CD4-positive, alpha-beta T cell (primary cell): ENCODE measurements at regions not wholly inside any gene's neighbourhood (a gene's known extent, or its start where the extent isn't known, plus 50 kb on each side); places are given as distances from the start of the nearest gene placed in this dataset.

Source experiments
- ATAC-seq: fragments of 200-7000 bp; cut with Tn5 transposase; one replicate; pipeline ENCODE4 v1.10.0; 2022; ENCODE audit warnings: mild to moderate bottlenecking; ENCODE audit not compliant: poor library complexity
- CTCF ChIA-PET: fragments of 350-600 bp; sonication (Branson Sonifier 250); formaldehyde crosslinking; loops from one replicate; lab custom pipeline; 2021; ENCODE audit warnings: antibody characterized with exemption, inconsistent platforms; lab: Charles Lee
- POLR2A ChIA-PET: fragments of 350-600 bp; sonication (Branson Sonifier 250); formaldehyde crosslinking; loops from one replicate; lab custom pipeline; 2021; ENCODE audit warnings: antibody characterized with exemption, inconsistent platforms; lab: Charles Lee
- DNase-seq, 14 experiments: peaks; one replicate each; pipeline ENCODE4 v3.0.0-alpha.2; 2013 to 2020; ENCODE audit warnings: mixed read lengths in 2 of 14
- H3K27ac ChIP-seq, 2 donors: one replicate each; pipeline versions ENCODE4 v1.5.1 to v1.7.0; 2013; ENCODE audit warnings: low read length in 2 of 2, low read depth in 1 of 2, mild to moderate bottlenecking in 1 of 2
- H3K27me3 ChIP-seq, 2 experiments: 1 replicate in 1 of 2; 2 replicates in 1 of 2; pipeline versions ENCODE4 v1.6.1 to v1.7.0; 2013; ENCODE audit warnings: low read length in 2 of 2, control low read depth in 1 of 2, mild to moderate bottlenecking in 1 of 2, moderate library complexity in 1 of 2; ENCODE audit not compliant: insufficient read depth in 2 of 2, control insufficient read depth in 1 of 2
- H3K36me3 ChIP-seq: one replicate; pipeline ENCODE4 v1.6.1; 2013; ENCODE audit warnings: low read length, control low read depth; ENCODE audit not compliant: insufficient read depth
- H3K4me1 ChIP-seq: one replicate; pipeline ENCODE4 v1.6.1; 2013; ENCODE audit warnings: low read length, control low read depth; ENCODE audit not compliant: insufficient read depth
- H3K4me3 ChIP-seq: one replicate; pipeline ENCODE4 v1.5.1; 2013; ENCODE audit warnings: mild to moderate bottlenecking, low read length, moderate library complexity
- H3K9me3 ChIP-seq, 2 experiments: 1 replicate in 1 of 2; 2 replicates in 1 of 2; pipeline versions ENCODE4 v1.6.1 to v1.7.0; 2013; ENCODE audit warnings: low read length in 2 of 2, mild to moderate bottlenecking in 2 of 2, control low read depth in 1 of 2, moderate library complexity in 1 of 2; ENCODE audit not compliant: control insufficient read depth in 1 of 2, insufficient read depth in 1 of 2
- H3K27ac Mint-ChIP-seq: one replicate; pipeline ENCODE4 v1.8.0; 2020; ENCODE audit warnings: mixed read lengths
- H3K27me3 Mint-ChIP-seq: one replicate; pipeline ENCODE4 v1.8.0; 2021; ENCODE audit warnings: mixed read lengths
- H3K36me3 Mint-ChIP-seq: one replicate; pipeline ENCODE4 v1.8.0; 2021; ENCODE audit warnings: low read depth, mixed read lengths
- H3K4me1 Mint-ChIP-seq: one replicate; pipeline ENCODE4 v1.8.0; 2021; ENCODE audit warnings: low read depth, mixed read lengths
- H3K4me3 Mint-ChIP-seq: one replicate; pipeline ENCODE4 v1.8.0; 2020; ENCODE audit warnings: mild to moderate bottlenecking, mixed read lengths
- H3K9me3 Mint-ChIP-seq: one replicate; pipeline ENCODE4 v1.8.0; 2020; ENCODE audit warnings: mixed read lengths
- CTCF ChIP-seq: fragments of 200-600 bp; IDR thresholded peaks from one replicate; pipeline ENCODE4 v1.8.0; 2022; ENCODE audit warnings: antibody characterized with exemption, mild to moderate bottlenecking
- intact Hi-C, 2 experiments: fragments of 100-400 bp; cut with DNase I in 1 of 2; cut with micrococcal nuclease in 1 of 2; formaldehyde crosslinking; loops; one replicate each; pipeline versions ENCODE4 v1.15.1 to v1.9.0; 2023 to 2025; cut with DNase I, micrococcal nuclease

GRCh38 chrX:112521676-112522075 lies 158.1 kb downstream of the LHFPL1 start:
- DNase-seq (no peak), ATAC-seq (no peak)
- no peaks in the 10 kb centered on the region for H3K27me3 ChIP-seq
- no peak overlapping the region for H3K27ac Mint-ChIP-seq
- no peak overlapping the region for H3K27ac ChIP-seq
- no peaks in the 10 kb centered on the region for H3K4me1 Mint-ChIP-seq
- intact Hi-C loops: no loop called here
- TF ChIP-seq CTCF: no peak
- no peaks in the 10 kb centered on the region for H3K9me3 ChIP-seq
- ChIA-PET POLR2A (no interaction called here), CTCF (no interaction called here)
- H3K27me3 Mint-ChIP-seq: no peaks in the 10 kb centered on the region
- no peaks in the 10 kb centered on the region for H3K36me3 Mint-ChIP-seq
- H3K4me3 ChIP-seq: no peak overlapping the region
- no peak overlapping the region for H3K4me3 Mint-ChIP-seq
- no peaks in the 10 kb centered on the region for H3K36me3 ChIP-seq
- H3K9me3 Mint-ChIP-seq: no peaks in the 10 kb centered on the region
- no peaks in the 10 kb centered on the region for H3K4me1 ChIP-seq

DNA sequence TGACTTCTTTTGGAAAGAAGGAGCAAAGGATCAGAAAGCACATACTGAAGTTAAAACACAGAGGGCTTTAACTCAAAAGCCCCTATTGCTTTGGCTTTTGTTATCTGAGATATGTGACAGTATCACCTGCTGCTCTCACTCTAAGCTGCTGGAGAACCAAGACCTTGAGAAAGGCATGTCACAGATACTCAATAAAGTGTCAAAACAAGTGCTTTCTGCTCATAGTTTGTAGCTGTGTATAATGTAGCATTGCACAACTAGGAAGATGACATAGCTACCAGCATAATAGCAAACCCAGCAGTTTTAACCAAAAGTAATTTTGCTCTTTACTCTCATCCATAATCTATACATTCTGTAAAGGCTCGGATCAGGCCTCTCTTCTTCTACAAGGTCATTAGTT lies 159.6 kb downstream of the LHFPL1 start:
- DNase-seq (no peak), ATAC-seq (no peak)
- Histone ChIP-seq H3K4me1 (no peaks in the 10 kb centered on the region), H3K27me3 (no peaks in the 10 kb centered on the region), H3K36me3 (no peaks in the 10 kb centered on the region), H3K4me3 (no peak overlapping the region), H3K27ac (no peak overlapping the region), H3K9me3 (no peaks in the 10 kb centered on the region)
- Mint-ChIP-seq H3K27ac (no peak overlapping the region), H3K4me1 (no peaks in the 10 kb centered on the region), H3K27me3 (no peaks in the 10 kb centered on the region), H3K36me3 (no peaks in the 10 kb centered on the region), H3K9me3 (peaks cover under 1% of the 10 kb centered on the region), H3K4me3 (no peak overlapping the region)
- TF ChIP-seq CTCF: no peak
- intact Hi-C loops: no loop called here
- ChIA-PET CTCF (interaction anchor here (1.2 kb wide), 1 partner anchor 30 kb away, joined by 3 read pairs; no protein-coding TSS in a partner anchor), POLR2A (no interaction called here)

GRCh38 chrX:112513154-112513553 lies 166.6 kb downstream of the LHFPL1 start:
- H3K9me3 Mint-ChIP-seq: peaks cover 8% of the 10 kb centered on the region
- no peak overlapping the region for H3K4me3 Mint-ChIP-seq
- intact Hi-C loops: no loop called here
- no peak for TF ChIP-seq CTCF
- no peaks in the 10 kb centered on the region for H3K4me1 Mint-ChIP-seq
- Histone ChIP-seq H3K27ac (no peak overlapping the region), H3K9me3 (peaks cover 3 to 6% of the 10 kb centered on the region in 2 experiments), H3K4me3 (no peak overlapping the region), H3K27me3 (no peaks in the 10 kb centered on the region), H3K4me1 (no peaks in the 10 kb centered on the region), H3K36me3 (no peaks in the 10 kb centered on the region)
- ATAC-seq (no peak), DNase-seq (no peak)
- H3K27ac Mint-ChIP-seq: no peak overlapping the region
- no peaks in the 10 kb centered on the region for H3K36me3 Mint-ChIP-seq
- ChIA-PET POLR2A (no interaction called here), CTCF (no interaction called here)
- H3K27me3 Mint-ChIP-seq: no peaks in the 10 kb centered on the region
